ENCODE measurements at regions not wholly inside any gene's neighbourhood (a gene's known extent, or its start where the extent isn't known, plus 50 kb on each side); places are given as distances from the start of the nearest gene placed in this dataset.

GRCh38 chr18:33517950-33518349 lies 60.1 kb upstream of the ASXL3 start:
- no peak for DNase-seq

- no peak for DNase-seq
Observed at GRCh38 chr18:33513027-33513426, 65.0 kb upstream of the ASXL3 start.

- DNase-seq: no peak
Observed at GRCh38 chr18:33507019-33507418, 66.5 kb upstream of the CCDC178 start.

GRCh38 chr18:33505798-33506197 lies 65.3 kb upstream of the CCDC178 start:
- no peak for DNase-seq

- DNase-seq: no peak
Observed at GRCh38 chr18:33505297-33505696, 64.8 kb upstream of the CCDC178 start.

- peak; percentile 29 for DNase-seq
Observed at GRCh38 chr18:33495278-33495677, 54.8 kb upstream of the CCDC178 start.

All from kidney glomerular epithelial cell (primary cell).